Activated B cell treated with CpG ODN at 0.5 μM for 24 hours (primary cell): ENCODE measurements at regions not wholly inside any gene's neighbourhood (a gene's known extent, or its start where the extent isn't known, plus 50 kb on each side); places are given as distances from the start of the nearest gene placed in this dataset.
"Not testable (repeated sequence)": the region's sequence is repeated elsewhere in the genome, so short reads cannot be mapped to it uniquely, and the experiment has no call there.

Experiments
- ATAC-seq: fragments of 200-7000 bp; cut with Tn5 transposase; one replicate; pipeline ENCODE4 v1.10.0; 2021; ENCODE audit warnings: low read depth, mild to moderate bottlenecking, moderate library complexity
- CTCF ChIA-PET: fragments of 350-600 bp; sonication (Branson Sonifier 250); formaldehyde crosslinking; loops from one replicate; lab custom pipeline; 2021; ENCODE audit warnings: antibody characterized with exemption; lab: Charles Lee
- POLR2A ChIA-PET: fragments of 350-600 bp; sonication (Branson Sonifier 250); formaldehyde crosslinking; loops from one replicate; lab custom pipeline; 2021; ENCODE audit warnings: antibody characterized with exemption; lab: Charles Lee
- DNase-seq: peaks from one replicate; pipeline ENCODE4 v3.0.0; 2022
- H3K27ac Mint-ChIP-seq: one replicate; pipeline ENCODE4 v1.8.0; 2020; ENCODE audit warnings: mixed read lengths
- H3K27me3 Mint-ChIP-seq: one replicate; pipeline ENCODE4 v1.8.0; 2021; ENCODE audit warnings: mixed read lengths
- H3K36me3 Mint-ChIP-seq: one replicate; pipeline ENCODE4 v1.8.0; 2021; ENCODE audit warnings: low read depth, mixed read lengths
- H3K4me1 Mint-ChIP-seq: one replicate; pipeline ENCODE4 v1.8.0; 2021; ENCODE audit warnings: mixed read lengths
- H3K4me3 Mint-ChIP-seq: one replicate; pipeline ENCODE4 v1.8.0; 2020; ENCODE audit warnings: mild to moderate bottlenecking, mixed read lengths
- H3K9me3 Mint-ChIP-seq: one replicate; pipeline ENCODE4 v1.8.0; 2020; ENCODE audit warnings: mixed read lengths
- CTCF ChIP-seq: fragments of 200-600 bp; IDR thresholded peaks from one replicate; pipeline ENCODE4 v1.8.0; 2022; ENCODE audit warnings: antibody characterized with exemption, mild to moderate bottlenecking
- intact Hi-C: fragments of 100-400 bp; cut with micrococcal nuclease; formaldehyde crosslinking; loops from one replicate; pipeline ENCODE4 v1.15.1; 2024

GRCh38 chr13:86591862-86592261, 792.6 kb upstream of the SLITRK6 start:
- Mint-ChIP-seq H3K9me3 (peaks cover 5% of the 10 kb centered on the region), H3K27me3 (no peaks in the 10 kb centered on the region), H3K4me1 (no peaks in the 10 kb centered on the region), H3K4me3 (no peak overlapping the region), H3K36me3 (no peaks in the 10 kb centered on the region), H3K27ac (no peak overlapping the region)
- CTCF ChIA-PET, result no interaction called here
- intact Hi-C loops, result no loop called here
- POLR2A ChIA-PET, result no interaction called here
- no peak for DNase-seq
- TF ChIP-seq CTCF, result no peak
- ATAC-seq, result no peak

- Mint-ChIP-seq H3K36me3 (no peaks in the 10 kb centered on the region), H3K4me3 (no peak overlapping the region), H3K4me1 (no peaks in the 10 kb centered on the region), H3K9me3 (peaks cover 10% of the 10 kb centered on the region), H3K27me3 (no peaks in the 10 kb centered on the region), H3K27ac (no peak overlapping the region)
- no peak for ATAC-seq
- no peak for DNase-seq
- TF ChIP-seq CTCF, result no peak
- POLR2A ChIA-PET, result no interaction called here
- CTCF ChIA-PET, result no interaction called here
- intact Hi-C loops, result no loop called here
These were observed 802.1 kb upstream of the SLITRK6 start for GRCh38 chr13:86601351-86601750.

- DNase-seq (no peak), ATAC-seq (no peak)
- intact Hi-C loops, result no loop called here
- ChIA-PET CTCF (no interaction called here), POLR2A (no interaction called here)
- Mint-ChIP-seq H3K9me3 (peaks cover 3% of the 10 kb centered on the region), H3K4me1 (no peaks in the 10 kb centered on the region), H3K36me3 (no peaks in the 10 kb centered on the region), H3K27me3 (no peaks in the 10 kb centered on the region), H3K27ac (no peak overlapping the region), H3K4me3 (no peak overlapping the region)
- no peak for TF ChIP-seq CTCF
These were observed 807.0 kb upstream of the SLITRK6 start for GRCh38 chr13:86606264-86606663.

- TF ChIP-seq CTCF, result no peak
- Mint-ChIP-seq H3K36me3 (no peaks in the 10 kb centered on the region), H3K9me3 (peaks cover 8% of the 10 kb centered on the region), H3K4me3 (no peak overlapping the region), H3K27ac (no peak overlapping the region), H3K27me3 (no peaks in the 10 kb centered on the region), H3K4me1 (no peaks in the 10 kb centered on the region)
- ChIA-PET CTCF (no interaction called here), POLR2A (no interaction called here)
- DNase-seq, result no peak
- ATAC-seq, result no peak
- intact Hi-C loops, result no loop called here
These were observed 809.5 kb upstream of the SLITRK6 start for GRCh38 chr13:86608701-86609100.

GRCh38 chr13:86633346-86633745, 834.1 kb upstream of the SLITRK6 start:
- H3K4me3 Mint-ChIP-seq, result no peak overlapping the region
- intact Hi-C loops, result no loop called here
- H3K27ac Mint-ChIP-seq, result no peak overlapping the region
- POLR2A ChIA-PET, result no interaction called here
- no peaks in the 10 kb centered on the region for H3K36me3 Mint-ChIP-seq
- CTCF ChIA-PET, result no interaction called here
- no peaks in the 10 kb centered on the region for H3K4me1 Mint-ChIP-seq
- DNase-seq (no peak), ATAC-seq (no peak)
- TF ChIP-seq CTCF, result no peak
- H3K27me3 Mint-ChIP-seq, result no peaks in the 10 kb centered on the region
- peaks cover 4% of the 10 kb centered on the region for H3K9me3 Mint-ChIP-seq

- H3K4me1 Mint-ChIP-seq, intact Hi-C loops, DNase-seq, H3K27me3 Mint-ChIP-seq, ATAC-seq, CTCF ChIA-PET, H3K4me3 Mint-ChIP-seq, H3K36me3 Mint-ChIP-seq, POLR2A ChIA-PET, H3K27ac Mint-ChIP-seq: not testable (repeated sequence)
- peaks cover 11% of the 10 kb centered on the region for H3K9me3 Mint-ChIP-seq
These were observed 852.0 kb upstream of the SLITRK6 start for GRCh38 chr13:86651171-86651570.
